RKO (cell line): ENCODE measurements at regions not wholly inside any gene's neighbourhood (a gene's known extent, or its start where the extent isn't known, plus 50 kb on each side); places are given as distances from the start of the nearest gene placed in this dataset.

Experiments
- DNase-seq: peaks from one replicate; pipeline ENCODE4 v3.0.0-alpha.2; 2016; ENCODE audit warnings: low spot score

DNA sequence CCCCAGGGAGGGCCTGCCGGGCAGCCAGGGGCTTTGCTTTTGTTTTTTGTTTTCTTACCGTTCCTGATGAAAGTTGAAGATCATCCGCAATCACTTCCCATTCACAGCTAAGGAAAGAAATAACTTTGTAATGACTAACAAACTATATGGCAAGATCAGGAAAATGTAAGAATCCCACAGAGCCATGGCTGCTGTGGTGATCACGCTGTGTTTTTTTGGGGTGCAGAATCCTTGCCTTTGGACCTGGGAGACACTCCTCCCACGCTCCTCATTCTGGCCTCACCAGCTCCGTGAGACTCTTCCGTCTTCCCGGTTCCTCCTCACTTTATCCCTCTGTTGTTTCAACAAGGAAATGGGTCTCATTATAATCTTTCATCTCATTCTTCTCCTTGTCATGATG is 443.0 kb upstream of the MGMT start:
- DNase-seq = no peak

DNA sequence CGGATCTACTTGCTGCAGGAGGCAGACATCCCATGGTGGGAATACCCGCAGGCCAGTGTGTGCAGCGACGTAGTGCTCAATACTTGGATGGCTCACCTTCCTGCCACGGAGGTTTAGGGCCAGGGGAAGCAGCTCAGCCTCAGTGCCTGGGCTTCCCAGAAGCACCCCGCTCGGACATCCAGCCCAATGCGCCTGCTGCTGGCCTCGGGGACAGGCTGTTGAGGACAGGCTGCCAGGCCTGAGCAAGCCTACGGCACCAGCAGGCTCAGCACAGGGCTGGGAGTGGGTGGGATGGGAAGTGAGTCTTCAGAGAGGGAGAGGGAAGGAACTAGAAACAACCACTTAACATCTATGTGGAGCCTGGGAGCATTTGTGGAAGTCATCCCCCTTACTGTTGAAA is 441.3 kb upstream of the MGMT start:
- DNase-seq = no peak

DNA sequence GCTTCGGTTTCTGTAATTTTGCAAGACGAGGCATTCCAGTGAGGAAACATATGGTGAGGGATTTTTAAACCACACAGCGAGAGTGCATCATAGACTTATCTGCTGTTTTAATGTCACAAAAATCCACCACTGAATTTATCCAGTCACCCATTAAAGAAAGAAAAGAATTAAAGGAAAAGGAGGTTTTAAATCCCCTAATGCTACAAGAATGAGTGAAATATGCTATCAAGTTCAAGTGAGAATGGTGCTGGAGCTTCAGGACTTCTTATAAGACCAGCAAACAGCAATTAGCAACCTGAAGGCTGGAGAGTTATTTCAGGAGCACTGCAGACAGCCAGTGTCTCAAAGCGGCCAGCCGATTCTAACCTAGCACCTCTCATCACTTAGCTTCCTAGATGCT is 439.1 kb upstream of the MGMT start:
- no peak for DNase-seq

DNA sequence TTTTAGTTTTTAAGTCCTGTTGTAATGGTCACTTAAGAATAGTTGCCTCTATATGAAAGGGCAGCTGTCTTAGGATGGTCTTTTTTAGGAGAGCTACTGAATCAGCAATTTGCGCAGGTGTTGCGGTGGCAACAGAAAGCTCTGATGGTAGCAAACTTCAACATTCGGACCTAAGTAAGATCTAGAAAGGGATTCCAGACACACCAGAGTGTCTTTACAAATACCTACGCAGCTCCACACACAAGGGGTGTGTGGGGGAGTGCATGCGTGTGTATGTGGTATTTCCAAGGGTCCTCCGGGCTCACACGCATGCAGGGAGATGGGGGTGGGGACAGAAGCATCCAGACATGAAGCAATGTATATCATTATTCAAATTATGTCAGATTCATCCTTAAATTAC is 438.6 kb upstream of the MGMT start:
- DNase-seq = no peak

DNA sequence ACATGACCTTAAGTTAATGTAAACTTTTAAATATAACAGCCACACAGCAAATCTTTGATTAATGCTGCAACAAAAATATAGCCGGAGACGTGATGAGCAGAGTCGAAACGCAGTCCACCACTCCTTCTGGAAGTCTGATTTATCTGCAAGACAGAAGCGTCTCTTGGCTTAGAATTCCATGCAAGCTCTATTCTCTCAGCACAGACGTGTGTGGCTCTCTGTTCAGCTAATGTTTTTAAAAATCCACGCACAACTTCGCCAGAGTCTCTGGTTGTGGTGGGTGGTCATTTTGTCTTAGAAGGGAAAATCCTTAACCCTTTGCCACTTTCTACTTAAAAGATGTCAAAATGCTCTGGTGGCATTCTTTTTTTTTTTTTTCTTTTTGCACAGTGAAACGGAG is 438.0 kb upstream of the MGMT start:
- DNase-seq = no peak

DNA sequence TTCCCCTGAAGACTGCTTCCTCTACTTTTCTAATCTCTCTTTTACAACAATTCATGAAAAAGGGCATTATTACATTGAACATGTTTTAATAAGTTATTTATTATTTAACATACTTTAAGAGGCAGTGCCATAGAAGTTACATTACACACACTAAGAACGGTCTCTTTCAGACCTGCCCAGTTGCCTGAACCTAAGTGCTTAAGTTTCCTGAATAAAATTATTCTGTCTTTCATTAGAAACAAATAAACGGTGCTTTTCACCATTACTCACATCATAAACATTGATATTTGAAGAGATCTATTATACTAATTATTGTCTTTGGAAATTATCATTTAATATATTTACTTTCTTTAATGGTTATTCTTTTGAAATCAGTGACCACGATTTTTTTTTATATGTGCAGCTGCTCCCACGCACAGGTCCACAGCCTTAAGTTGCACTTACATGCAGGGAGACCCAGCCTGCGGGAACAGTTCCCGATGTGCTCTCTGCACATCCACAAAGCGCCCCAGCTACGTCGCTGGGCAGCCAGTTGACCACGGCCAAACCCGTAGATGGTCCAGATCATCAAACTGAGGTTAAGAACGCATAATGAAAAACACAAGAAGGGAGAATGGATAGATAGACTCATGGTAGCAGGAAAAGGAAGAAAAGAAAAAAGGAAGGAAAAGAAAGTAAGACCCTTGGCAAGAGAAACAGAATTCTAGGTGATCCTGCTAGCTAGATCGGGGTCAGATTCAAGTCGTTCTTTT is 437.0 kb upstream of the MGMT start:
- no peak for DNase-seq

DNA sequence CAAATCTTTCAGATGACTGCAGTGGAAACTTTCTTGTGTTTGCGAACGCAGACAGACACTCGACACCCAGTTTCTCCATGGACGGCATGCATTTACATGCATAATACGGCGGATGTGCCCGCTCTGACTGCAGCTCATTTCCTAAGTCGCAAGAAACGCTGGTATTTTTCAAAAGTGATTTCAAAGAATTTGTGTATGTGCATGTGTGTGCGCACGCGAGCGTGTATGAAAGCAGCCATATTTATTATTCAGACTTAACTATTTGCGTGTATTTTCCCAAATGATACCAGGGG is 436.5 kb upstream of the MGMT start:
- no peak for DNase-seq

DNA sequence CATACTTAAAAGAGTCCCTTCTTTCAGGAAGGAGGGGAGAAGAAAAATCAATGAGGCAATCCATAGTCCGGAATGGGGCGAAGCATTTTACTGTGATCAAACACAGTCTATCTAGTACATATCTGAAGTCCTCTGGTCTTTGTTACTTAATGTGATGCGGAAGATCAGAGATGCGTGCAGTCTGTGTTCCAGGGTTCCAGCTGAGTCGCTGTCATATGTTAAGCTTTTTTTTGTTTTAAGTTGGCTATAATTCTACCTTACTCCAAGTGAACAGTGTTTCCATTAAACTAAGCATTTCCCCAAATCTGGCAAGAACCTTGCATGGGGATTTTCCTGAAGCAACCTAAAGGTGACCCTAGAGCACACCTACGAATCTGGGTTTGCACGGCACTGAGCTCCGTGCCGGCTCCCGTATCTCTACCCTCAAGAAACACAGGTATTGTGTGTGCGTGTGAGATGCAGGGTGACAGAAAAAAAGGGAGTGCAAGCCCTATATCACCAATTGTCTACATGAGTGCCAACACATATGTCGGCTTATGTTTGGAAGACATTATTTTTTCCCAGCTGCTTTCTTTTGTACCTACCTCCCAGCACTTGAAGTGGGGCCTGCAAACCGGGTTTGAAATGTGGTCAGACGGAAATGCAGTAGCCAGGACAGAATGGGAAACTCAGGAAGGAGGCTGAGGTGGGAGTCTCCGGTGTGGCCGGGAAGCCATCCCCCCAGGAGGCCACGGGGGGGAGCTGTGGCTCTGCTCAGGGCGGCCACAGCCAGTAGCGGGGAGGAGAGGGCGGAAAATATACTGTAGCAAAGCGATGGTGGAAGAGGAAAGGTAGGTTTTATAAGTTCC is 435.8 kb upstream of the MGMT start:
- DNase-seq = peak; percentile 38

DNA sequence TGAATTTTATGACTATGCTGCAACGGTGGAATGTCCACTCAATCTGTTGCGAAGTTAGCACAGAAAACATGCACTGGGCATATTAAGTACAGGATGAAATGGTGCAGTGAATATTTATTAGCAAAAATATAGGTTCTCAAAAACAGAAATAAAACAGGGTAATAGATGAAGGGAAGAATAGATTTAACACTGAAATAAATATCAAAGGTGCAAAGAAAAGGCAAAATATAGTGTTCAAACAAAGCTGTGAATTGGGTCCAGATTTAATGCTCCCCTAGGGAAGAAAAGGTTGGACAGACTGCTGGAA is 435.2 kb upstream of the MGMT start:
- no peak for DNase-seq

DNA sequence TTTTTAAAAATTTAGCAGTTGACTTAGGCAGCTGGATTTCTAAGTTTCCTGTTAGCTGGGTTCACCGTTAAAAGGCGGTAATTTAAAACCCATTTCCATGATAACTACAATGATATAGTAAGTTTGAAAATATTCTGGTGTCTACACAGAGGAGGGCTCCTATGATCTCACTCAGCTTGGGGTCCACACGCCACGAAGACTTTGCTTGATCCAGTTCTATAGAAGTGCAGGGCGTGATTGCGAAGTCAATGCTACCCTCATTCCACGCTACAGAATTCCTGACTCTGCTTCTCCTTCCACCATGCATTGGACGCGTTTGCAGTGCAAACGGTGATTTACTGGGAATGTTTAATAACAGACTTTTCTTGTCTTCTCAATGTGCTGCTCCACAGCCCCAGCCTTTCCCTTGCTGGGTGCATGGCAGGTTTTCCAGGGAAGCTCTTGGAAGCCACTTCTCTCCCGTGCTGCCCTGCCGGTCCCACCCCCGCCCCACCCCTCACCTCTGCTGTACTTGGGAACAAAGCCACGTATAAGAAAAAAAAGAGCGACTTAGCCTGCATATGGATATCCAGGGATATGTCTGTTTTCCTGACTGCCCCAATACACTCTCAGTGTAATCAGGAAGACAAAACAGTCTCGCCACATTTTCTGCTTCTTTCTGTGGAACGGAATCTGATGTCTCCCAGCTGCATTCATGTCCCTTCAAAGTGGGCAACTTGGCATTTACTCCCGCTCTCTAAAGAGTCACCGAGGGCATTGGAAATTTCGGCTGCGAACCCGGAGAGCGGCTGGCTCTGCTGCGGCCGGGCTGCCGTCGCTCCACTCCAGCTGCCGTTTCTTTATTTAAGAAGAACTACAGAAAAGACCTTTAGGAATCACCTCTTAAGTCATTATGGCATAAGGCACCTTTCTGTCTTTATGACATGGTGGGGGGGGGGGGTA is 434.4 kb upstream of the MGMT start:
- DNase-seq = no peak

DNA sequence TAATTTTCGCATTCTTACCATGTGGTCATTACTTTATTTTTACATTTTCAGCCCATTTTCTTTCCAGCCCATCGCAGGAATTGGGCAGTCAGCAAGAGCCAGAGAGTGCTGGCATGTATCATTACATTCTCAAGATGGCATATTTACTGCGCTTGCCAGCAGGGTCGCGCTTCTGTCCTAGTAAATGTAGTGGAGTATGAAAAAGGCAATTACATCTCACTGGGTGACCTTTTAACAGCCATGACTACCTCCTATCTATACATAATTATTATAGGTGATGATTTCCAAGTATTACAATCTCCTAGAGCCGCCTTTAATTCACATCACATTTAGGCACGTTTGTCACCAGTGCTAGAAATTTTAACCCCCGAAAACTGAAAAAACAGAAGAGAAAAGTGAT is 433.7 kb upstream of the MGMT start:
- DNase-seq = no peak

DNA sequence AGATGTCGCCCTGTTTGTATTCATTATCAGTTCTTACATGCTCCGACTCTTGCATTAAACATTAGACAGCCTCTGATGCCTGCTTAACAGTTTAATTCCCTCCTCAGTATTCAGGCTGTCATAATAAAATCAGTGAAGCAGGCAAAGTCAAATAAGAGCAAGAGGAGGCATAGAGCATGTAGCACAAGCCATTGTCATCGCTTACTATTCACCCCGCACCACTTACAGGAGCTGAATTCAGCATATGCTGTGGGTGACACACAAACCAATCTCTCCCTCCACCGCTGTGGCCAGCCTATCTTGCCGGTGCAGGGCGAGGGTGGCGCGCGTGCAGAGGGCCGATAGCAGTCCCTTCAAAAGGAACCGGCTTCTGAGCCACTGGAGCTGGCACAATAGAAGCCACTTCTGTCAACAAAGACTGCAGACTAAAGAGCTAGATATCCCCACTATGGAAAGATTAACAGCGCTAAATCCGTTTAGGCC is 433.2 kb upstream of the MGMT start:
- no peak for DNase-seq

DNA sequence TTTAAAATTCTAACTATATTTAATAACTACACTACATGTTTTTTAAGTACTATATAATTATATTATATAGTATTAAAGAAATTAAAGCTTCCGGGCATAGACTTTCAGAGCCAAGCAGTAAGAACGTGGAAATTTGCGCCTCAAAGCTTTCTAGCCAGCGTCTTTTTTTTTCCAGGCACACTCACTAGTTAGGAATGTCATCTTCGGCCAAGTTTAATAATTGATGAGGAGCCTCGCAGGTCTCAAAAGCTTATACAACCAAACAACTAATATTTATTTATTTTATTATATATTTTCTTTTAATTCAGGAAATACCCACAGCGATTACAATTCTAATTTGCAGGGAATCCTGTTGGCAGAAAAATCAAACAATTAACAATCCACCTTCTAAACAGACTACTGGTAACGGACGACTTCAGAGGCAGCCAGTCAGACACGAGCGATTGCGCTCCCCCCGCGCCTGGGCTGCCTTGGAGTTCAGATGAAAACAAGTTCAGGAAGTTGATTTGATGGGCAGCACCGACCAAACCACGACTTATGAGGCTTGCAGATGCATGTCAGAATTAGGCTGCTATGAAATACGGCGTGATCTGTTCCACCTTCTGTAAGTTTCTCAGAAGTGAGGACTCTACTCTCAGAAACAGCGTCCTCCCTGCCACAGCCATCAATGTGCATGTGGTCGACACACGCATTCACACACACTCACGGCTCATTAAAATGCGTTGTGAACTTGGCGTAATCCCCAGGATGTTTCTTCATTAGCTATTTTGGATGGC is 431.8 kb upstream of the MGMT start:
- DNase-seq = no peak

DNA sequence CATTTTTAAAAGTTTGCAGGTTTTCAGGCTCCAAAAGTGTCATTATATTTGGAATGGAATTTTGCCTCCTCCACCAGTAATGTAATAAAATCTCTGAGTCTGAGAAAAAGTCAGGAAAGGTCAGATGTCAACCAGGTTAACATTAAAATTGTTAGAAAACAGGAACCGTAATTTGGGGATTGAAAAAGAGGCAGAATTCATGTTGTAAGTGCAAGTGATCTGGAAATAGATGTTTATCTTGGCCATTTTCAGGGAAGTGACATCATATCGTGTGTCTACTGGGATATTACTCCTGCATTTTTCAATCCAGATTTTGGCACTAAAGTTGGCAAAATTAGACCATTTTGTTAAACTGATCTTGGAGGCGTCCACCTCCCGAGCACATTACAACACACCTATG is 428.5 kb upstream of the MGMT start:
- no peak for DNase-seq

DNA sequence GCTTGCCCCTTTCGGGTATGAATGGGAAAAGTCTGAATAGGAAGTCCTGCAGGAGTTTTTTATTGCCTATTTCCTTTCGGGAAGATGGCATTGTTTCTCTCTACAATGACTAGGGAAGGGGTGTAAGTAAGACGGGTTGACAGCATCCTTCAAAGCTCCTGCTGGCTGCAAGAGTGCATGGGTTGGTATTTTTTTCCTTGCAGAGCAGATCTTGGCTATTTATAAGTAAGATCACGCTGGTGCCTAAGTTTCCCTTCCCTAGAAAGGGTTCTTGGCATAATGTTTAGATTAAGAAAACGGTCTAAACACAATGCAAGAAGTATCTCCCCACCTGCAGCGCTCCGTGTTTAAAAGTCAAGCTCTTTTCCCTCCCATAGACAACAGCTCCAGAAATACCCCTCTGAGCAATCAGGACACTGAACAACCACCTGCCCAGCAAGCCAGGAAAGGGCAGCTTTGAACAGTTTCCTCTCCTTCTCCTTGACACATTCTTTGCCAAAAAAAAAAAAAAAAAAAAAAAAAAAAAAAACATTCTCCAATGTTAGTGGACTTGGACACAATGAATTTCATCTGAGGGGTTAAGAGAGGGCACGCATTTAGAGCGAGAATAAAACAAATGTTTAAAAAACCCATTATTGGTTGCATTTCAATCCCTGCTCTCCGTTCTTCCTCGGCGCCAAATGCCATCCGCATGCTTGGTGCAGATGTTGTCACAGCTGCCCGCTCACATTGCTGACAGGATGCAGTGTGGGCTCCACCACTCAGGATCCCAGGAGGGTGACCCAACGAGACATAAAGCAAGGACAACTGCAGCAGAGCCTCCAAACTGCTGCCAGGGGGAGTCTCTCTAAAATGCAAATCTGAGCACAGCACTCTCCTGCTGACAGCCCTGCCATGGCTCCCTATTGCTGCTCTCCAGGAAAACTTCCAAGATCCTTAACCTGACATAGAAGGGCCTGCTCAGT is 427.4 kb upstream of the MGMT start:
- no peak for DNase-seq

DNA sequence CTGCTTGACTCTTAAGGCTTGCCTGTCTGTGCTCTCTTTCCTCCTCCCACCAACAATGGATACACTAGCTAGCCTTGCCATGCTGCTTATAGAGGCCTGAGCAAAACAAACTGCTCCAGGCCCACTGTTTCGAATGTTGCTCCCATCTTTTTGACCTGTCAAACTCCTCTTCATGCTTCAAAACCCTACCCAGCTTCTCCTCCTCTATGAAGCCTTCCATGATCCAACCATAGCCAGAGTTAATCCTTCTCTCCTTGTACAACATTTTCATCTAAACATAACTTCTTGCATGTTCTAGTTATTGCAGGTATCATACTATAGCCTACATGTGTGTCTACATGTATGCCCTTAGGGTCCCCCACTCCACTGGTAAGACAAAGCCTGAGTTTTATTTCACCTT is 426.7 kb upstream of the MGMT start:
- no peak for DNase-seq

DNA sequence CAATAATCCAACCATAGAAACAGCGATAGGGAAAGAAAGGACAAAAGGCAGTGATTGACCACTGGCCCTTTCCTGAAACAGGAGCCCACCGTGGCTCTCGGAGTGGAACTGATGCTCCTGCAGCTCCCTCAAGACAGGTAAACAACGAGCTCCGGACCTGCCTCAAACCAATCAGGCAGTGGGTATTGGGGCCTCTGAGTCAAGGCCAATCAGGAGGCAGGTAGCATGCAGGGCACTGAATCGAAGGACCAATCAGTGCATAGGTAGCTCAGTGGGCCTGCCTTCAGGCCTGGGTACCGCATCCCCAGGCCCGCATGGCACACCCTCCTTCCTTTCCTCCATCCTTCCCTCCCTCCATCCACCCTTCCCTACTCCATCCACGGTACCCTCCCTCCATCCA is 425.1 kb upstream of the MGMT start:
- DNase-seq = no peak

DNA sequence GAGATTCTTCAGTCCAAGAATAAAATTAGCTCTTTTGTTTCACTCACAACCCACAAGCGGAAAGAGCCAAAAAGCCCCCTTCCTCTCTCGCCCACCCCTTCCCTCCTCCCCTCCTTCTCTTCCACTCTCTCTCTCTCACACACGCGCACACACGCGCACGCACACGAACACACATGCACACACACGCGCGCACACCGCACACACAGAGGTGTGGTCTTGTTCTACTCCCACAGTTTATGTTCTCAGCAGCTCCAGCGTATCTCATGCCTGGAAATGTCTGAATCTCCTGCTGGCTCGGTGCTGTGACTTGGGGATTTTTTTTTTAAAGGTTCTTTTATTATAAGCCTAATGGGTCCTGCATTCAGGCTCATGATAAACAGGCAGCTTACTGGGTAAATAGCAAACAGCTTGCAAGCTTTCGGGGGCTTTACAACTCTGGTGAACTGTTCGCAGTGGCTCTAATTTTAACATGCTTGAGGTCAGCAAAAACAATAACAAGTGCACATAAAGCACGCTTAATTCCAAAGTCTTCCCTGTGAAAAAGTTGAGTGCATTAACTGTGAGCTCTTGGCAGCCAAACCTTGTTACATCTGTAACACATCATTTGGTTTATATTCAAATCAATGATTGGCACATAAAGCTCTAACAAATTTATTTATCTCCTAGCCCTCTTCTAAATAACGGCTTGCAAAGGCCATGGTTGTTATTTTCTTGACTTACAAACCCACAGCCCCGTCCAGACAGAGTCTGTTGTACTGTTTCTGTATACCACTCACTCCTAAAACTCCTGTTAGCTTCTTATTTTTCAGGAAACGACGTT is 424.1 kb upstream of the MGMT start:
- DNase-seq = no peak

DNA sequence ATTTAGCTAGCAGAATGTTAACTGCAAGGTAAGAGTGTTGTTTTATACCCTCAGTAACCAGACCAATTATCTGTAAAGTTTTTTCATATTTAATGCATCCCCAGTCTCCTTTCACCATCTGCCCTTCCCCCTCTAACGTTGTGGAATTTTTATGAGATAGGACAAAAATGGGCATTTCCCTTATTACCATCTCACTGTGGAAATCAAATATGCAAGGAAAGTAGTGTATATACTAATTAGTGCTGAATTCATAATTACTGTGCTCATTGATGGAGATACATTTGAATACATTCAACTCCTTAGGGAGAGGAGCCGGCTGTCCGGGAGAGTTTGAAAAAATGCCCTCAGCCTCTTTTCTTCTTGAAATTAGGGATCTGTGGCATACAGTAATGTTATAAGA is 423.4 kb upstream of the MGMT start:
- no peak for DNase-seq

DNA sequence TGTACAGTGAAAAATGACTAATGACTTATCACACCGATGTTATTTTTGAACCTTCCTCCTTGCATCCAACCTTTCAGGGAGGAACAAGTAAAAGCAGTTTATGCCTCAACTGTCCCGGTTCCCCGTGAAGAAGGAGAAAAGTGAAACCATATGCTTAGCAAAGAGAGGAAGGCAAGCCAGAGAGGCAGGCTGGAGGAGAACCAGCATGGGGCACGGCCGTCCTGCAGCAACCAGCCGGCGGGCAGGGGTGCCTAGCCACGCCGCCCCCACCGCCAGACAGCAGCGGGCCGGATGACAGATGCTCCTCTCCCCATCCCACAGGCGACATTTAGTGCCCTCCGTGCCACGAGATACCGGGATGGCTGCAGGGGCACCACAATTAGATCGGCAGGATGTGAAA is 421.4 kb upstream of the MGMT start:
- no peak for DNase-seq
